Natural killer cell (primary cell): ENCODE measurements at regions not wholly inside any gene's neighbourhood (a gene's known extent, or its start where the extent isn't known, plus 50 kb on each side); places are given as distances from the start of the nearest gene placed in this dataset.

ENCODE experiments used
- ATAC-seq, 3 donors: fragments of 150-1000 bp in 2 of 3; fragments of 200-7000 bp in 1 of 3; cut with Tn5 transposase; 1 replicate in 1 of 3; 2 replicates in 2 of 3; pipeline ENCODE4 v1.10.0; 2021; ENCODE audit warnings: mild to moderate bottlenecking in 2 of 3, moderate library complexity in 2 of 3
- DNase-seq, 2 donors: peaks; one replicate each; pipeline versions ENCODE4 v3.0.0 to v3.0.0-alpha.2; 2013 to 2021; ENCODE audit warnings: mixed read lengths in 1 of 2
- H3K27ac ChIP-seq: one replicate; pipeline ENCODE4 v1.5.1; 2013; ENCODE audit warnings: mild to moderate bottlenecking, low read length
- H3K27me3 ChIP-seq: one replicate; pipeline ENCODE4 v1.6.1; 2013; ENCODE audit warnings: low read length; ENCODE audit not compliant: control insufficient read depth, insufficient read depth
- H3K36me3 ChIP-seq: one replicate; pipeline ENCODE4 v1.6.1; 2013; ENCODE audit warnings: low read length; ENCODE audit not compliant: control insufficient read depth, insufficient read depth
- H3K4me1 ChIP-seq: one replicate; pipeline ENCODE4 v1.6.1; 2013; ENCODE audit warnings: low read length; ENCODE audit not compliant: control insufficient read depth, insufficient read depth
- H3K4me3 ChIP-seq: one replicate; pipeline ENCODE4 v1.5.1; 2013; ENCODE audit warnings: low read length
- H3K9me3 ChIP-seq: one replicate; pipeline ENCODE4 v1.6.1; 2013; ENCODE audit warnings: low read length; ENCODE audit not compliant: control insufficient read depth, insufficient read depth
- H3K27ac Mint-ChIP-seq, 2 donors: one replicate each; pipeline ENCODE4 v1.8.0; 2022; ENCODE audit warnings: mild to moderate bottlenecking in 2 of 2, mixed read lengths in 2 of 2, moderate library complexity in 1 of 2
- H3K27me3 Mint-ChIP-seq, 2 donors: one replicate each; pipeline ENCODE4 v1.8.0; 2022; ENCODE audit warnings: low read depth in 2 of 2, mixed read lengths in 2 of 2
- H3K36me3 Mint-ChIP-seq: one replicate; pipeline ENCODE4 v1.8.0; 2022; ENCODE audit warnings: mixed read lengths
- H3K4me1 Mint-ChIP-seq, 2 donors: one replicate each; pipeline ENCODE4 v1.8.0; 2022; ENCODE audit warnings: mixed read lengths in 2 of 2
- H3K4me3 Mint-ChIP-seq: one replicate; pipeline ENCODE4 v1.8.0; 2022; ENCODE audit warnings: mild to moderate bottlenecking, moderate library complexity, mixed read lengths
- H3K9me3 Mint-ChIP-seq, 2 donors: one replicate each; pipeline ENCODE4 v1.8.0; 2022; ENCODE audit warnings: mixed read lengths in 2 of 2
- CTCF ChIP-seq: fragments of 200-600 bp; IDR thresholded peaks from one replicate; pipeline ENCODE4 v1.8.0; 2022; ENCODE audit warnings: antibody characterized with exemption
- WGBS: methylation state at CpG from one replicate; pipeline ENCODE4 v1.1.7; 2013; ENCODE audit warnings: missing lambda C conversion rate; ENCODE audit not compliant: insufficient coverage; 5-methylcytosine and 5-hydroxymethylcytosine counted together
- intact Hi-C: fragments of 100-400 bp; cut with micrococcal nuclease; formaldehyde crosslinking; loops from one replicate; pipeline ENCODE4 v1.14.2; 2022

GRCh38 chr13:70703755-70704154 is 595.5 kb upstream of the KLHL1 start:
- intact Hi-C loops, result no loop called here
- H3K4me1 ChIP-seq, result no peaks in the 10 kb centered on the region
- no peaks in the 10 kb centered on the region for H3K36me3 ChIP-seq
- no peak overlapping the region for H3K27ac ChIP-seq
- DNase-seq, result no peak
- no peak overlapping the region for H3K4me3 ChIP-seq
- WGBS, result 79% methylated on average over 4 of the region's 4 CpGs
- Mint-ChIP-seq H3K36me3 (no peaks in the 10 kb centered on the region), H3K27ac (no peak overlapping the region), H3K4me1 (no peaks in the 10 kb centered on the region), H3K4me3 (no peak overlapping the region), H3K27me3 (no peaks in the 10 kb centered on the region), H3K9me3 (peaks cover 20 to 24% of the 10 kb centered on the region in 2 donors)
- H3K27me3 ChIP-seq, result no peaks in the 10 kb centered on the region
- ATAC-seq, result no peak
- H3K9me3 ChIP-seq, result no peaks in the 10 kb centered on the region
- no peak for TF ChIP-seq CTCF

GRCh38 chr13:70694996-70695715 is 586.9 kb upstream of the KLHL1 start:
- no peak overlapping the region for H3K4me3 ChIP-seq
- Mint-ChIP-seq H3K27me3 (no peaks in the 10 kb centered on the region), H3K4me1 (no peaks in the 10 kb centered on the region), H3K27ac (no peak overlapping the region), H3K36me3 (peaks cover 25% of the 10 kb centered on the region), H3K4me3 (no peak overlapping the region), H3K9me3 (peaks cover 20 to 26% of the 10 kb centered on the region in 2 donors)
- no peaks in the 10 kb centered on the region for H3K36me3 ChIP-seq
- ATAC-seq (no peak), DNase-seq (no peak)
- WGBS, result 40% methylated on average over 1 of the region's 3 CpGs
- H3K27ac ChIP-seq, result no peak overlapping the region
- no peaks in the 10 kb centered on the region for H3K4me1 ChIP-seq
- intact Hi-C loops, result no loop called here
- H3K27me3 ChIP-seq, result no peaks in the 10 kb centered on the region
- TF ChIP-seq CTCF, result no peak
- H3K9me3 ChIP-seq, result no peaks in the 10 kb centered on the region

GRCh38 chr13:70668983-70669382 is 560.7 kb upstream of the KLHL1 start:
- Mint-ChIP-seq H3K4me1 (no peaks in the 10 kb centered on the region), H3K36me3 (no peaks in the 10 kb centered on the region), H3K4me3 (no peak overlapping the region), H3K9me3 (peaks cover 6 to 10% of the 10 kb centered on the region in 2 donors), H3K27me3 (no peaks in the 10 kb centered on the region), H3K27ac (no peak overlapping the region)
- TF ChIP-seq CTCF, result no peak
- no peaks in the 10 kb centered on the region for H3K36me3 ChIP-seq
- H3K27ac ChIP-seq, result no peak overlapping the region
- no peak for ATAC-seq
- no peaks in the 10 kb centered on the region for H3K4me1 ChIP-seq
- intact Hi-C loops, result no loop called here
- H3K4me3 ChIP-seq, result no peak overlapping the region
- no peaks in the 10 kb centered on the region for H3K27me3 ChIP-seq
- H3K9me3 ChIP-seq, result peaks cover 13% of the 10 kb centered on the region
- DNase-seq, result no peak

GRCh38 chr13:70668293-70668692 is 560.0 kb upstream of the KLHL1 start:
- ATAC-seq (no peak), DNase-seq (no peak)
- H3K4me3 Mint-ChIP-seq, result no peak overlapping the region
- H3K36me3 Mint-ChIP-seq, result no peaks in the 10 kb centered on the region
- TF ChIP-seq CTCF, result no peak
- no peaks in the 10 kb centered on the region for H3K27me3 Mint-ChIP-seq
- no peak overlapping the region for H3K27ac Mint-ChIP-seq
- H3K4me1 Mint-ChIP-seq, result no peaks in the 10 kb centered on the region
- H3K4me3 ChIP-seq, result no peak overlapping the region
- peaks cover 6 to 8% of the 10 kb centered on the region in 2 donors for H3K9me3 Mint-ChIP-seq
- H3K27me3 ChIP-seq, result no peaks in the 10 kb centered on the region
- no peaks in the 10 kb centered on the region for H3K36me3 ChIP-seq
- peaks cover 12% of the 10 kb centered on the region for H3K9me3 ChIP-seq
- WGBS, result 81% methylated on average over 1 of the region's 1 CpG
- intact Hi-C loops, result no loop called here
- no peaks in the 10 kb centered on the region for H3K4me1 ChIP-seq
- no peak overlapping the region for H3K27ac ChIP-seq
